GM19395 (cell line): ENCODE measurements at regions not wholly inside any gene's neighbourhood (a gene's known extent, or its start where the extent isn't known, plus 50 kb on each side); places are given as distances from the start of the nearest gene placed in this dataset.
A peak's percentile ranks its signal among the peaks of the same experiment; 100 is the strongest.
"Not testable (repeated sequence)": the region's sequence is repeated elsewhere in the genome, so short reads cannot be mapped to it uniquely, and the experiment has no call there.

Experiments used
- ATAC-seq: cut with Tn5 transposase; IDR thresholded peaks from one replicate; pipeline ENCODE4 v1.9.1; 2021; ENCODE audit warnings: mild to moderate bottlenecking, moderate library complexity; ENCODE audit not compliant: unreplicated experiment

DNA sequence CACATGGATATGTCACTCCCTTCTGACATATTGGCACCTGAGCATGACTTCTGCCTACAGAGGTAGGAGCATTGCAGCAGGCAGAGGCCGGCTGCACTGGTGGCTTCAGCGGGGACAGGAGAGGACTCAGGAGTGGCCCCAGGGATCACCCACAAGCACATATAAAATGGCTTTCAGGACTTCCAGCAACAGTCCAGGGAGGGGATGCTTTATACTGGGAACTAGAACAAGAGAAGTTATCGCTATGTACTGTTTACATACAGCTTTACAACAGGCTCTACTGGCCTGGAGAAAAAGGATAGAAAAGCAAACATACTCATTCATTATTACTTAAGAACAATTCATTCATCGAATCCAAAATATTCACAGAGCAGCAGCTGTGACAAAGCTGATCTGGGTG lies 337.8 kb downstream of the THBS2 start:
- ATAC-seq: no peak

DNA sequence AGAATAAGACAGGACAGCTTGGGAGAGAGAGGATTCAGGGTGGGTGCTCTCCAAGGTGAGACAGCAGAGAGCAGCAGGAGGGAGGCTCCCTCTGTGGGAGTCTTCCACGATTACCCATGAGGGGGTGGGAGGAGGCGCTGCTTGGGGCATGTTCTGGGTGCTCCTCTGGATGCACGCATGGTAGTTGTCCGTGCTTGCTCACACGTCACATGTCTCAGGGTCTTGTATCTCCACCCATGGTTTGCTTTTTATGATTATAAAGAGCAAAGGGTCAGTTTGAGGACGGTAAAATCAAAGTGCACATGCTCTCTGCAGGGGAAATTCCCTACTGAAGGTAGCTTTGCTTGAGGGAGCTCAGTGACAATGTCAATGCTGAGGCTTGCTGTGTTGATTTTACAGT lies 338.4 kb downstream of the THBS2 start:
- ATAC-seq: no peak

- no peak for ATAC-seq
Observed at GRCh38 chr6:168913866-168914469, 339.7 kb downstream of the THBS2 start.

GRCh38 chr6:168913231-168913865 lies 340.3 kb downstream of the THBS2 start:
- ATAC-seq: not testable (repeated sequence)

DNA sequence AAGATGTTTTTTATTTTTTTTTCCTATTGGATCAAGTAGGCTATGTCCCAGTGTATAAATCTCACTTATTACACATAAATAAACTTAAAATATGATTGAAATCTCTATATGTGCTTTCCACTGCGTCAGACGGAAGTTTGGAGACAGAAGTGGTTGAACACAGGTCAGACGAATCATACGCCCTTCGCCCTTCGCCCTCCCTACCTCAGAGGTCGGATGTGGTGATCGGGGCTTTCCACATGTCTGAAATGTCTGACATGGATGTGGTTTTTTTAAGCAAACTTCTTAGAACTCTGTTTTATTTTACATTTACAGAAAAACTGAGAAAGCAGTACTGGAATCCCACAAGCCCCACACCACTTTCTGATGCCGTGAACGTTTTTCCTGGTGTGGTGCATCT lies 344.4 kb downstream of the THBS2 start:
- no peak for ATAC-seq

DNA sequence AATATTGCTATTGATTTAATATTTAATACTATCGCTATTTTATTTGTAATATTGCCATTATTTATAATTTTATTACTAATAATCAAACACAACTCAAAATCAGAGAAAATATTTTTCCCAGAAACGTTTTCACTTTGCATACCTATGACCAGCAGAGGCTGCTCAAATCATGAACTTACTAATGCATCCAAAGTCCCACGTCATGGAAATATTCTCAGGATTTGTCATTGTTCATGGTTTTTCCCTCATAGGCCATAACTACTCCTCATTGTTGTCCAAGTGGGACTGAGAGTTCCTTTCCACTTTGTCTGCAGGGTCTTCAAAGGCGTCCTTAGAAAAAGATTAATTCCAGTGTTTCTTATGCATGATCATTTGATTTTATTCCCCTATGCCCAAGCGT lies 344.8 kb downstream of the THBS2 start:
- no peak for ATAC-seq

DNA sequence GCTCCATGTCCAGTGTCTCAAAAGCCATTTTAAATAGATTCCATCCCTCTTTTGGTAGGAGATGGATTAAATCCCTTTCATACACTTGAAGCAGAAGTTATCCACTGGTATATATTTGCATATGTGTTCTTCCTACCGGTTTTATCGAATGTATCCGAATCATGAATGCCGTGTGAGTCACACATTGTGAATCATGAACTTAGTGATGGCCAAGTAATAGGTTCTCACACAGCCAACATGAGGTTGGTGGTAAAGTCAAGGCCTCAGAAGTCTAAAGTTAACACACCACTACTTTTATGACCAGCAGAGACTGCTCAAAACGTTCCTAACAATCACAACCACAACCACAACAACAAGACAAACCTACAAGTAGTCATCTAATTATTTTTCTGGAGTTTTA lies 345.5 kb downstream of the THBS2 start:
- no peak for ATAC-seq

DNA sequence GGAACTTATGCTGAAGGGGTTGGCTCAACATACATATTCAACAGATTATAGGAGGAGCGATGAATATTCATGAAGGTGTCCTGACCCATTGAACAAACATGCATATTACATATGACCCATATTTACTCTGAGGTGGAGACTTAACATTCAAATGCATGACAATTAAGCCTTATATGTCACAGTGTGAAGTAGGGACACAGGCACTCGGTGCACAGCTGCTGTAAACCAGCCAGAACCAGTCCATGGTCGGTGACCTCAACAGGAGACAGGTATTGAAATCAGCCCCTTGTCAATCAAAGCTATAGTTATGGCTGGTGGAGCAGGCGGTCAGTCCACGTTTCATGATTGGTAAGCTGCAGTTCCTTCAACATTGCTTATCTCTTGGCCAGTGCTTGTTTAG lies 347.3 kb downstream of the THBS2 start:
- no peak for ATAC-seq

- no peak for ATAC-seq
Observed at GRCh38 chr6:168905451-168906090, 348.1 kb downstream of the THBS2 start.

GRCh38 chr6:168903613-168904345 lies 349.9 kb downstream of the THBS2 start:
- no peak for ATAC-seq

GRCh38 chr6:168902075-168902474 lies 351.6 kb downstream of the THBS2 start:
- ATAC-seq: no peak

GRCh38 chr6:168901076-168901475 lies 352.6 kb downstream of the THBS2 start:
- ATAC-seq: no peak

- ATAC-seq: no peak
Observed at GRCh38 chr6:168896321-168896720, 357.3 kb downstream of the THBS2 start.

- ATAC-seq: peak; percentile 98
Observed at GRCh38 chr6:168895102-168895812, 358.4 kb downstream of the THBS2 start.

GRCh38 chr6:168892031-168892430 lies 361.6 kb downstream of the THBS2 start:
- no peak for ATAC-seq

DNA sequence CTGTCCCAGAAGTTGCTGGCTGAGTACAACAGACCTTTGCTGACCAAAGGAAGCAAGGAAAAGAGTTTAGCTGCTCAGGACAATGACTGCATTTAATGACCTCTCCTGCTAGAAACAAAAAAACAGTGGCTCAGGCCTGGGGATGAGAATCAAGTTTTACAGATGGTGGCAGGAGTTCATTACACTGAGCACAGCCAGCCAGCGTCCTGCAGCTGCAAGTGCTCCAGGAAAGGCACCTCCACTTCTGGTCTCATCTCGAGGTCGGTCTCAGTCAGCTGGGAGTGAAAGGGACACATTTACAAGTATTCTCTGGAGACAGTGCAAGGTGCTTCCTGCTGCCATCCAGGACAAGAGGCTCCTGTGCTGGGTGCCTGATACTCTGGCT lies 362.7 kb downstream of the THBS2 start:
- no peak for ATAC-seq

DNA sequence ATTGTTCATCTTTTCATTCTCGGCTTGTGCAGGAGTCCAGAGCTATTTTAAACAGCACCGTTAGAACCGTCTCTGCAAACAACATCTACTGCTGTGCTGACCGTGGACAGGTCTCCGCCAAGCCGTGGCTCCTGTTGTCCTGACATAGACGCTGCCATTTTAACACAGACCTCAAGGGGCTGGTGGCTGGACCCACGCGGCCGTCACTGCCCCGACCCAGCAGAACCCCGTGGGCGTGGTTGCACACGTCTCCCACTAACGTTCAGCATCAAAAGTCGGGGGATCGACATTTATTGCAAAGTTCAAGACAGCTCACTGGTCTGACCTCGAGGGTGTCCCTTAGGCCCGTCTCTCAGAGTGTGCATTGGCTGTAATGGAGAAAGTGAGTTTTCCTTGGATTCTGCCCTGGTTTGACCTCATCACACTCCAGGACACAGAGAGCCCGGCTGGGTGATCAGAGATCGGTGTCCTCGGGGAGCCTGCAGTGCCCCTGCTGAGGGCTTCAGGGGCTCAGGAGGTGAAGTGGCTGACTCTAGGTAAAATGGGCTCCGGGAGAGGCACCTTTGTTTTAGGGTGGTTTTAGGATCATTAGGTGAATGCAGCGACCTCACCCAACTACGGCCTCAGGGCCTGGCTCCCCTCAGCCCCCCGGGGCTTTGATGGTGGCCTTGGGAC lies 363.2 kb downstream of the THBS2 start:
- ATAC-seq: no peak

DNA sequence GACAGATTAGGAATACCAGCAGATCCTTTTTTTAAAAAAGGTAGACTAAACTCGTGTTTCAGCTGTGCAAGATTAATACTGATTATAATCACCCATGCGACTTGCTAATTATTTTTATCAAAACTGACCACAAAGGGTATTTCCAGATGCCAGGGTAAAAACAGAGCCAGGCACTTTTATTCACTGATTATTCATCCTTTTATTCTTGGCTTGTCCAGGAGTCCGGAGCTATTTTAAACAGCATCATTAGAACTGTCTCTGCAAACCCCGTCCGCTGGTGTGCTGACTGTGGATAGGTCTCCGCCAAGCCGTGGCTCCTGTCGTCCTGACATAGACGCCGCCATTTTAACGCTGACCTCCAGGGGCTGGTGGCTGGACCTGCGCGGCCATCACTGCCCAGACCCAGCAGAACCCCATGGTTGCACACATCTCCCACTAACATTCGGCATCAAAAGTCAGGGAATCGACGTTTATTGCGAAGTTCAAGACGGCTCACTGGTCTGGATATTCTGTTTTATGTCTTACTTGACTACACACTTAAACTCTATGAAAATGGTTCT lies 364.8 kb downstream of the THBS2 start:
- no peak for ATAC-seq

DNA sequence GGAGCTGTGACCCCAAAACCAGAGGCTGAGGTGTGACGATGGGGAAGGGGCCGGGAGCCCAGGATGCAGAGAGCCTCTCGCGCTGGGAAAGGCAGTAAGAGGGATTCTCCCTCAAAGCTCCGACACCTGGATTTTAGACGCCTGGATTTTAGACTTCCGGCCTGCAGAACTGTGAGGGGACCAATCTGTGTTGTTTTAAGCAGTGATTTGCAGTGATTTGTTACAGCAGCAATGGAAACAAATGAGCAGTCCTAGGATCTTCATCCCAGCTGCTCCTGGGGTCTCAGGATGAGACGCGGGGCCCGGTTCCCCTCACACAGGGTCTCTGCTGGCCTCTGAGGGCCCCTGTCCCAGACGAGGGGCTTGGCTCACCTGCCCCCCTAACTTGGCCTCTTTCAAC lies 365.5 kb downstream of the THBS2 start:
- ATAC-seq: no peak

GRCh38 chr6:168887621-168888020 lies 366.0 kb downstream of the THBS2 start:
- ATAC-seq: no peak
